Endothelial cell of umbilical vein (primary cell): ENCODE measurements at regions not wholly inside any gene's neighbourhood (a gene's known extent, or its start where the extent isn't known, plus 50 kb on each side); places are given as distances from the start of the nearest gene placed in this dataset.

Source experiments
- CTCF ChIP-seq, 2 donors: IDR thresholded peaks; 1 replicate in 1 of 2; 2 replicates in 1 of 2; pipeline ENCODE4 v1.5.1; 2011; ENCODE audit warnings: low read length in 2 of 2, mild to moderate bottlenecking in 2 of 2, moderate library complexity in 2 of 2, control low read depth in 1 of 2, inconsistent platforms in 1 of 2, low read depth in 1 of 2; ENCODE audit not compliant: insufficient read depth in 1 of 2; ENCODE audit errors: extremely low read depth in 1 of 2
- EZH2 ChIP-seq: IDR thresholded peaks from 2 replicates; pipeline ENCODE4 v1.6.1; 2012; ENCODE audit warnings: borderline replicate concordance, low read depth, mild to moderate bottlenecking, moderate library complexity, low read length, inconsistent platforms; ENCODE audit not compliant: severe bottlenecking
- FOS ChIP-seq: IDR thresholded peaks from 2 replicates; pipeline ENCODE4 v1.6.1; 2011; ENCODE audit warnings: mild to moderate bottlenecking, low read length, moderate library complexity, borderline replicate concordance; ENCODE audit not compliant: insufficient read depth
- GATA2 ChIP-seq: IDR thresholded peaks from 2 replicates; pipeline ENCODE4 v1.7.0; 2011; ENCODE audit warnings: low read depth, mild to moderate bottlenecking, moderate library complexity, mixed read lengths, low read length; ENCODE audit not compliant: insufficient read length, insufficient read depth
- JUN ChIP-seq: IDR thresholded peaks from 2 replicates; pipeline ENCODE4 v1.6.1; 2011; ENCODE audit warnings: borderline replicate concordance, low read depth; ENCODE audit not compliant: insufficient read length, insufficient read depth
- MAX ChIP-seq: IDR thresholded peaks from 2 replicates; pipeline ENCODE4 v1.6.1; 2011; ENCODE audit not compliant: insufficient read depth, insufficient read length
- POLR2A ChIP-seq: IDR thresholded peaks from 2 replicates; pipeline ENCODE4 v1.6.1; 2012; ENCODE audit warnings: low read depth, mild to moderate bottlenecking, control low read depth, low read length
- POLR2AphosphoS5 ChIP-seq: IDR thresholded peaks from 2 replicates; pipeline ENCODE4 v1.6.1; 2012; ENCODE audit warnings: low read depth, mild to moderate bottlenecking, control low read depth, low read length, moderate library complexity; ENCODE audit not compliant: insufficient read depth

GRCh38 chr10:63753808-63754207 is 232.6 kb downstream of the REEP3 start:
- no peak for TF ChIP-seq FOS
- no peak for TF ChIP-seq POLR2A
- no peak for TF ChIP-seq CTCF (IDR thresholded peaks at IDR 0.05; ENCODE audit: extremely low read depth in 1 of 2, insufficient read depth in 1 of 2, low read depth in 1 of 2, low read length in 2 of 2)
- no peak for TF ChIP-seq EZH2
- TF ChIP-seq MAX = no peak
- TF ChIP-seq POLR2AphosphoS5 = no peak
- TF ChIP-seq JUN = no peak
- no peak for TF ChIP-seq GATA2
